ENCODE measurements at regions not wholly inside any gene's neighbourhood (a gene's known extent, or its start where the extent isn't known, plus 50 kb on each side); places are given as distances from the start of the nearest gene placed in this dataset.
A peak's percentile ranks its signal among the peaks of the same experiment; 100 is the strongest.

DNA sequence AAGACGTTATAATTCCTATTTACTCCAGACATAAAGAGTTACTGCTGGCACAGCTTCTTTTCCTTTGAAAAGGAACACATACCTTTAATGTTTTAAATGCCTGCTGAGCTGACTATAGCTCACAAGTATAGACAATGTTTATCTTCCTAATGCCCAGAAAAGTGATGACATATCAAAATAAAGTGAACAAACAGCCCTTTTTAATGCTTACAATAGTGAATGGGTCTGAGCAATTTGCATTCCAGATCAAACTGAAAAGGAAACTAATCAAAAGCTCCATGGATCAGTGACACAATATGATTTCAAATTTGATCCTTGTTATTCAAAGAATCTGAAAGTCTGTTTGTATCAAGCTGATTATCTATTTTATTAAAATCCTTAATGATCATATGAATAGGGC, 233.6 kb upstream of the SEMA3E start:
- no peak overlapping the region for H3K4me3 ChIP-seq (replicated peaks in 1 of 2; ENCODE audit: low read depth in 2 of 2, low read length in 2 of 2)
- DNase-seq (ENCODE audit: low read depth in 2 of 2): peak in 1 of 2 donors; percentile 16
- TF ChIP-seq, protein P1, sequence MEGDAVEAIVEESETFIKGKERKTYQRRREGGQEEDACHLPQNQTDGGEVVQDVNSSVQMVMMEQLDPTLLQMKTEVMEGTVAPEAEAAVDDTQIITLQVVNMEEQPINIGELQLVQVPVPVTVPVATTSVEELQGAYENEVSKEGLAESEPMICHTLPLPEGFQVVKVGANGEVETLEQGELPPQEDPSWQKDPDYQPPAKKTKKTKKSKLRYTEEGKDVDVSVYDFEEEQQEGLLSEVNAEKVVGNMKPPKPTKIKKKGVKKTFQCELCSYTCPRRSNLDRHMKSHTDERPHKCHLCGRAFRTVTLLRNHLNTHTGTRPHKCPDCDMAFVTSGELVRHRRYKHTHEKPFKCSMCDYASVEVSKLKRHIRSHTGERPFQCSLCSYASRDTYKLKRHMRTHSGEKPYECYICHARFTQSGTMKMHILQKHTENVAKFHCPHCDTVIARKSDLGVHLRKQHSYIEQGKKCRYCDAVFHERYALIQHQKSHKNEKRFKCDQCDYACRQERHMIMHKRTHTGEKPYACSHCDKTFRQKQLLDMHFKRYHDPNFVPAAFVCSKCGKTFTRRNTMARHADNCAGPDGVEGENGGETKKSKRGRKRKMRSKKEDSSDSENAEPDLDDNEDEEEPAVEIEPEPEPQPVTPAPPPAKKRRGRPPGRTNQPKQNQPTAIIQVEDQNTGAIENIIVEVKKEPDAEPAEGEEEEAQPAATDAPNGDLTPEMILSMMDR (IDR thresholded peaks at IDR 0.05; ENCODE audit: low read depth, low read length): no peak

- TF ChIP-seq, protein P1 (IDR thresholded peaks at IDR 0.05; ENCODE audit: low read depth, low read length): no peak
- H3K4me3 ChIP-seq (replicated peaks in 1 of 2; ENCODE audit: low read depth in 2 of 2, low read length in 2 of 2): no peak overlapping the region
- DNase-seq (ENCODE audit: low read depth in 2 of 2): no peak
These were observed 230.1 kb upstream of the SEMA3E start for GRCh38 chr7:83879063-83879462.

DNA sequence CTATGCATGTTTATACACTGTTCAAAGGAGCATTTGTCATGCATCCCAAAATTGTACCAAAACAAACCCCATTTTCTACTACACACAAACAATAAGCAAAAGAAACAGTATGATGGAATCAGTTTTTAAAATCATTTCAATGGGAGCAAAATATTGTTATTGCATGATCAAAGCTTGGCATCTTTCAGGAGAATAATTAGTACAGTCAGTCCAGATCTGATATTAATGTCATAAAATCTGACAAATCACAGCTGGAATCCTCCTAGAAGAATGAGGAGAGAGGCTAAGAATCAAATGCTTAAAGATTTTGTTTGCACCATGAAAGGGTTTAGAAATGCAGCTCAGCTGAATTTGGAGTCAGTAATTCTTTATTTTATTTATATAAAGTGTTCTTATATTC, 229.7 kb upstream of the SEMA3E start:
- no peak overlapping the region for H3K4me3 ChIP-seq (replicated peaks in 1 of 2; ENCODE audit: low read depth in 2 of 2, low read length in 2 of 2)
- no peak for DNase-seq (ENCODE audit: low read depth in 2 of 2)
- TF ChIP-seq, protein P1 (IDR thresholded peaks at IDR 0.05; ENCODE audit: low read depth, low read length): no peak

DNA sequence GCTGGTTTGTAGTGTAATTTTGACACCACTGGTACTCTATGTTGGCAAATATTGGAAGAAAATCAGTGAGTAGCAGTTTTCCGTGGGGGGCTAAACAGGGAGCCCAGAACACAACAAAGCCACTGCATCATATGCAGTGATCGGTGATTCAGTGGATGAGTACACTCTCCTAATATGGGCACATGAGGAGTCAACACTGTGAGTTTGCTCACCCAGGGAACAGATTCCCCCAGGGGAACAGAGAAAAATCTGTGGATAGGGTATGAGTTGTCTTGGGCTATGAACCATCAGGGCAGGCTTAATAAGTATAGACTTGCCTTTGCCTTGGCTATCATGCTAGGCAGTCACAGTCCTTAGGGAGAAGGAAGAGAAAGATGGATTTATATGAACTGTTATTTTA, 227.7 kb upstream of the SEMA3E start:
- TF ChIP-seq, protein P1 (IDR thresholded peaks at IDR 0.05; ENCODE audit: low read depth, low read length): no peak
- no peak overlapping the region for H3K4me3 ChIP-seq (replicated peaks in 1 of 2; ENCODE audit: low read depth in 2 of 2, low read length in 2 of 2)
- DNase-seq (ENCODE audit: low read depth in 2 of 2): peak; percentile 21 to 86

DNA sequence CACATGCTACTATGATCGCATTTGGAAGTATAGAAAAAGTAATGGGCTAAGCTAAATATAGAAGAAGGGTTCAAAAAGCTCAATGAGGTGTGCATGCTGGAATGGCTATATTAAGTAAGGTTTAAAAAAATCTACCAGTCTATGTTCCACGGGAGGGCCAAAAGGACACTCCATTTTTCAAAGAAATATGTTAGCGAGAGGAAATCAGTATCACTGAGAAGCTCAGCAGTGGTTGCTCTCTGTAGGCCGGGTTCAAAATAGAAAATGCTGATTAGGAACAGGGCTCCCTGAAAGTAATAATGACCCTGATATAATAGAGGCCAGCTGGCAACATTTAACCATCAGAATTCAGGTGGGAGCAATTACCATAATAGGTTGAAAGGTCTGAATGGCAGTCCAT, 224.5 kb upstream of the SEMA3E start:
- no peak for DNase-seq (ENCODE audit: low read depth in 2 of 2)
- TF ChIP-seq, protein P1 (IDR thresholded peaks at IDR 0.05; ENCODE audit: low read depth, low read length): no peak
- no peak overlapping the region for H3K4me3 ChIP-seq (replicated peaks in 1 of 2; ENCODE audit: low read depth in 2 of 2, low read length in 2 of 2)

DNA sequence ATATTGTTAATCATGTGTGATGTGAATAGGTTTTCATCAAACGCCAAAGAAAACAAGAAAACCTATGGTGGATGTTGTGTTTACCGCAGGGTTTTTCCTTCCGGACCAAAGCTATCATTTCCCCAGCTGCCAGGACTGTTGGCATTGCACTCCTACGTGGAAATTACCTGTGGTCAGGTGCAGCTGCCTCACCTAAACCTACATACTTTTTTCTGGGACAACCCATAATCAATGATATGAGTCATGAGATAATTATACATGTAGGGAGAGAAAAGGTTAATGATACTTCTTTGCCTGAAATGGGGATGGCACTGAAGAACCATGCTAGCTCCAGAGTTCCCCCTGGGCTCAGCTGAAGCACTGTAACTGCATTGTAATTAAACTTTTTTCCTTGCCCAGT, 223.6 kb upstream of the SEMA3E start:
- H3K4me3 ChIP-seq (replicated peaks in 1 of 2; ENCODE audit: low read depth in 2 of 2, low read length in 2 of 2): no peak overlapping the region
- TF ChIP-seq, protein P1 (IDR thresholded peaks at IDR 0.05; ENCODE audit: low read depth, low read length): no peak
- DNase-seq (ENCODE audit: low read depth in 2 of 2): no peak

GRCh38 chr7:83870515-83870914, 221.6 kb upstream of the SEMA3E start:
- no peak overlapping the region for H3K4me3 ChIP-seq (replicated peaks in 1 of 2; ENCODE audit: low read depth in 2 of 2, low read length in 2 of 2)
- no peak for DNase-seq (ENCODE audit: low read depth in 2 of 2)
- TF ChIP-seq, protein P1 (IDR thresholded peaks at IDR 0.05; ENCODE audit: low read depth, low read length): no peak

Measured in cardiac fibroblast (primary cell).